GM19239 (cell line): ENCODE measurements at regions not wholly inside any gene's neighbourhood (a gene's known extent, or its start where the extent isn't known, plus 50 kb on each side); places are given as distances from the start of the nearest gene placed in this dataset.
A peak's percentile ranks its signal among the peaks of the same experiment; 100 is the strongest.

ENCODE experiments used
- DNase-seq: peaks from one replicate; pipeline ENCODE4 v3.0.0; 2011; ENCODE audit warnings: low spot score; ENCODE audit not compliant: insufficient read length
- FAIRE-seq: peaks from 2 replicates; lab custom pipeline; 2011; peaks lifted over from hg19 to GRCh38; lab: Jason Lieb, UNC

DNA sequence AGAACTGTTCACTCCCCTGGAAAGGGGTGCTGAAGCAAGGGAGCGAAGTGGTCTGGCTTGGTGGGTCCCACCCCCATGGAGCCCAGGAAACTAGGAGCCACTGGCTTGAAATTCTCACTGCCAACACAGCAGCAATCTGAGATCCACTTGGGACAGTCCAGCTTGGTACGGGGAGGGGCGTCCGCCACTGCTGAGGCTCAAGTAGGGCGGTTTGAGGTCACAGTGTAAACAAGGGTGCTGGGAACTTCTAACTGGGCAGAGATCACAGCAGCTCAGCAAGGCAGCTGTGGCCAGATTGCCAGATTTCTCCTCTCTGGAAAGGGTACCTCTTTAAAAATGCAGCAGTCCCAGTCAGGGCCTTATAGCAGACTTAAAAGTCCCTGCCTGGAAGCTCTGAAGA lies 53.9 kb upstream of the GALNTL6 start:
- no peak for FAIRE-seq
- no peak for DNase-seq

DNA sequence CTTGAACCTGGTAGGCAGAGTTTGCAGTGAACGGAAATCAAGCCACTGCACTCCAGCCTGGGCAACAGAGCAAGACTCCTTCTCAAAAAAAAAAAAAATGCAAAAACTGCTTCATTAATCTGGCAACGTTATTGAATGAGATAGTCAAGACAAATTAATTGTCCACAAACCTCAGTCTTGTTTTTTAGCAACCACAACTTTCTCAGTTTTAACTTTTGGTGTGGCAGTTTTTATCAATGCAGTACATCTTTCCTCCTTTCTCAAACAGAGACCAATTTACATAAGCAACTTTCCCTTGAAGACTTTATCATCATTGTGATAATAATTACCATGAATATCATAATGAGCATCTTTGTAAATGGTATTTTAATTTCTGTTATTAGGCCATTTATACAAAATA lies 61.7 kb upstream of the GALNTL6 start:
- DNase-seq: no peak
- no peak for FAIRE-seq

DNA sequence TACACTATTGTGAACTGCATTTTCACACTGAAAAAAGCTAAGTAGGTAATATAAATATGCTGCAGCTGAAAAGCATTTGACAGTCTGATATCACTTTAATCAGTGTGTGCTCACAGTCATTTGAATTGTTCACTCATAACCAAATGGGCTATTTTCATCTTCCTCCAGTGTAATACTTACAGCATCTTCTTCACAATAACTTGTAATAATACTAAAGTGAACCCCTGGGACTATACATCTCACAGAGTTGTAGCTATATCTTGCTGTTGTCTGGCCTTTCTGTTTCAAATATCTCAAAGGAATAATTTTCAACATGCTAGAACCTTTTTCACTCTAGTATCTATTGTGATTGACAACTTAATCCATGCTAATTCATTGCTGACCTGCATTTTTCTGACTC lies 66.8 kb upstream of the GALNTL6 start:
- no peak for DNase-seq

DNA sequence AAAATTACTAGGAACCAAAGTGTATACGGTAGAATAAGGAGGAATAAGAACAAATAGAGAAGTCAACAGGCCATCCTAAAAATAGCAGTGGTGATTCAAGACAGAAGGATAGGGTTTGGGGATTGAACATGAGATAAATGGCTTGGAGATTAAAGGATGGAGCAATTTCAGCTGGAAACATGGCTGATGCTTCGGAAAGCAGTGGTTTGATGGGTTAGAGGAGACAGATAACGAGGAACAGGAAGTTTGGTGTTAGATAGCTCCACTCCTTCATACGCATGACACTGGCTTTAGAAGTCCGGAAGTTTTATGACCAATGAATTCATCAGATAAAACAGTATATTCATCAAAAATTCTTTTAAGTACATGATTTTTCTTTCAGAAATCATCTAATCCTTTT lies 70.8 kb upstream of the GALNTL6 start:
- DNase-seq: no peak
- FAIRE-seq: no peak

More for the DNA sequence above, 66.8 kb upstream of the GALNTL6 start:
- FAIRE-seq: no peak

DNA sequence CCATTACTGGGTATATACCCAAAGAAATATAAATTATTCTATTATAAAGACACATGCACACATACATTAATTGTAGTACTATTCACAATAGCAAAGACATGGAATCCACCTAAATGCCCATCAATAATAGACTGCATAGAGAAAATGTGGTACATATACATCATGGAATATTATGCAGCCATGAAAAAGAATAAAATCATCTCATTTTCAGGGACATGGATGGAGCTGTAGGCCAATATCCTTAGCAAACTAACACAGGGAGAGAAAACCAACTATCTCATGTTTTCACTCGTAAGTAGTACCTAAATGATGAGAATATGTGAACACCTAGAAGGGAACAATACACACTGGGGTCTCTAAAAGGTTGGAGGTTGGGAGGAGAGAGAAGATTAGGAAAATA lies 86.0 kb upstream of the GALNTL6 start:
- no peak for FAIRE-seq

DNA sequence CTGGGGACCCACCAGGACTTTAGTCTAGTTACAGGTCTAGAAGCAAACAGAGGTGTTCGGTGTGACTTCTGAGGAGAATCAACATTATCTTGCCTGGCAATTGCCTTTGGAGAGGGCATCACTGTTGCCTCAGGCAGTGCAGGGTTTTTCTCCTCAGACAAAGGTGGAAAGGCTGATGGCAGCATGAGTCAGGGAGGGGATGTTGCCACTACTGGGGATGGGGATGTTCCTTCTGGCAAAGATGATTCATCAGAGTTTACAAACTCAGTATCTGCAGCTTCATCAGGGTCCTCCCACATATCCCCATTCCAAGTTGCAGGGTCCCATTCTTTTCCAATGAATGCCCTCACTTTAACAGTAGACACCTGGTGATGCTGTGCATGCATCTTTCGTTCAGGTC lies 91.3 kb upstream of the GALNTL6 start:
- DNase-seq: no peak
- FAIRE-seq: no peak

More for the DNA sequence above, 86.0 kb upstream of the GALNTL6 start:
- DNase-seq: no peak

DNA sequence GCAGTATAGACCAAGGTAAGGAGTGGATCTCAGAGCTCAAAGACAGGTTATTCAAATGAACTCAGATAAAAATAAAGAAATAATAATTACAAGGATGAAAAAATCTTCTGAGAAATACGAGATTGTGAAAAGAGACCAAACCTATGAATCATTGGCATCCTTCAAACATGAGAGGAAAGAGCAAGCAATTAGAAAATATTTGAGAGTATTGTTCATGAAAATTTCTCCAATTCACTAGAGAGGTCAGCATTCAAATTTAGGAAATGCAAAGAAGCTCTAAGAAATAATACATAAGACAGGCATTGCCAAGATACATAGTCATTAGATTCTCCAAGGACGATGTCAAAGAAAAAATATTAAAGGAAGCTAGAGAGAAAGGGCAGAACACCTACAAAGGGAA lies 93.5 kb upstream of the GALNTL6 start:
- DNase-seq (no peak), FAIRE-seq (no peak)

DNA sequence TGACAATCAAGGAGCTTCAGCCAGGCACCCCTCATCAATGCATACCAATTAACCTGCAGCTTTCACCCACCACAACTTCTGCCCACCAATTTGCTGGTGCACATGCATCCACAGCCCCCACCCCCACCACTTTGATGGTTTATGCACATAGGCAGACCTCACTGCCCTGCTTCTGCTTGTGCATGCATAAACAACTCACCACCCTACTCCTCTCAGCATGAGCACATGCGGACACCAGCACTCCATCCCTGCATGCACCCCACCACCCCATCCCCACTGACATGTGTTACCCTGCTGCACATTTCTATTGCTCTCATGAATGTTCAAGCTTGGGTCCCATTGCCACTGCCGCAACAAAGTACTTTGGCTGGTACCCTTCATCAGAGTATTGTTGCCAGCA lies 94.5 kb upstream of the GALNTL6 start:
- FAIRE-seq (no peak), DNase-seq (no peak)

DNA sequence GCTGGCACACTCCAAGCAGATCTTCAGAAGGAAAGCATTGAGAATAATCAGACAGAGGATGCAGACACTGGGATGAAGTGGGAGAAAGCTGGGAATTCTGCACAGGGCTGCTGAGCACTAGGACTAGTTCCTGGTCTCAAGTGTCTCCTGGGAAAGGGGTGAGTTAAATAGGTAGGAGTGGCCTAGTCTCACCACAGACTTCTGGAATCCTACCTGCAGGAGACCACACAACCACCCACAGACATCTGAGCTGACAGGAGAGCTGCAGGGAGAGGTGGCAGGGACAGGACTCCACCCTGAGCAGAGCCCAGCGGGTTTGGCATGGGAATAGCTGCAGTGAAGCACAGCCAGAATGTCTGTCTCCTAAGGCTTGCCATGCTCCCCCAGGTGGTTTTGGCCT lies 95.1 kb upstream of the GALNTL6 start:
- FAIRE-seq (no peak), DNase-seq (no peak)

DNA sequence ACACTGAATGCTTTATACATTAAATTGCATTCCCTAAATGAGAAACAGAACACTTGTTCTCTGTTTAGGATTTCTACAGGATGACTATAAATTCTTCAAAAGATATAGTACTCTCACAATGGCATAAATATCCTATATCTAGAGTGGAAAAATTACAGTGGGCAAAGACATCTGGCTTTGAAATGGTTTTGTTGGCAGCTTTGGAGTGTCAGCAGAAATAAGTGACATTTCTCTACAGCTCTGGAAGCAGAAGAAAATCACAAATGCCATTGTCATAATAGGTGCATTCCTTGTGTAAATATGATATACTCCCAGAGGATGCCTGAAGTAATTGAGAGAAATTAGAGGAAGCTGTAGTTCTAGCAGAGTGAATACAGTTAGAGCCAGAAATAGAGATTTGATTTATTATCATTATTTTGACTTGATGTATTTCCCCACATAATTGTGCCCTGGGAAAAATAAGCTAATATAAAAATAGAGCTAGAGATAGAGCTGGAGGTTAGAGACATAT lies 95.9 kb upstream of the GALNTL6 start:
- no peak for DNase-seq
- no peak for FAIRE-seq

DNA sequence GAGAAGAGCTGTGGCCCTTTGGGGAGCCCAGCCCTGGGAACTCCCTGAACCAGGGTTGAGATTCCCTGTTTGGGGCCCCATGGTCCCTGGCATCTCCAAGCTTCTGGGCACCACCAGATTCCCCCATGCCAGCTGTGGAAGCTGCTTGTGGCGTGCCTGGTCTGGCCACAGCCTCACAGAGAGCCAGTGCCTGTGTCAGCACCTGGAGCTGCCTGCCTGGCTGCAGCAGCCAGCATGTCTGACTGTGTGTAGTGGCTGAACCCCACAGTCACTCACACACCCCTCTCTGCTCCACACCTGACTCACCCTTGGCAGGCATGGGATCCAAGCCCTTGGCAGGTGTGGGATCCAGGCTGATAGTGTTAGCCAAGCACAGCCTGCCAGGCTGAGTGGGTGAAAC lies 97.2 kb upstream of the GALNTL6 start:
- FAIRE-seq: no peak

DNA sequence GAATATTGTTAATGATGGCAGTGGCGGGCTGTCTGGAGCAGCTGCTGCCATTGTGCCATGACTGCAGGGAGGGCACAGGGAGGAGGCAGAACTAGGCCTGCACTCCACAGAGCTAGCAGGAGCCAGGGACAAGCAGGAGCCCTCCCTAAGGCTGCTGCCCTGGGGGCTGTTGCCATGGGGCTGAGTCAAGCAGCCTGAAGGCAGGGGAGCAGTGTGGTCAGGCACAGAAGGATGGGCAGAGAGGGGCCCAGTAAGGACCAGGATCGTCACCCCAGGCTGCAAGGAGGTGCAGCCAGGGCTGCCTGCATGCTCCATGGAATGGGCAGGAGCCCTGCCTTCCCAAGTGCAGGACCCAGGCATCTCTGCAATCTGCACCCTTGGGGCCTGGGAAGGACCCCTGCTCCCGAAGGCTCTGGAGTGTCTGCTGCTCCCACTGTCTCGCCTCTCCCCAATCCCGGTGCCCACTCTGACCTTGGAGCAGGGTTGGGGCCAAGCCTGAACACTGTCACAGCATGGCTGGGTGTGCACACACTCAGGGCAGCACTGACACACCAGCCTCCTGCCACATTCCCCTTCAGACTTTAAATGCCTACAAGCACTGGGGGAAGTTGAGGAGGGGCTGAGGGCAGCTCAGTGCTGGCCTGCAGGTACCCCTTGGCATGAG lies 98.3 kb upstream of the GALNTL6 start:
- no peak for FAIRE-seq
- DNase-seq: no peak

More for the DNA sequence above, 97.2 kb upstream of the GALNTL6 start:
- no peak for DNase-seq

DNA sequence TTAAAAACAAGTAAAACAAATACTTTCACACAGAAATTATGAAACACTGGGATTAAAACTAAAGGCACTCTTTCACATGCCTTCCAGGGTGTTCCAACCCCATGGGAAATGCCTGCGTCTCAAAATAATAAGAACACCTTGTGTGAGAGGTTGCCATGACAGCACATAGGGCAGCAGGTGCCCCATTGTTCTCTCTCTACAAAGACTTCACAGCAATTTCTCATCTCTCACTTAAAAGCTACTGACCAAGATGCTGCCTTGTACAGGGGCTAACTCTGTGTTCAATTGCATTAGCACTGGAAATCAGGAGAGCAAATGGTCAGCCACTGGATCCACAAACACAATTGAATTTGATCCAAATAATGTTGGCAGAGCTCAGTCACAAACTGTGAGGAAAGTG lies 102.5 kb upstream of the GALNTL6 start:
- FAIRE-seq (no peak), DNase-seq (no peak)

DNA sequence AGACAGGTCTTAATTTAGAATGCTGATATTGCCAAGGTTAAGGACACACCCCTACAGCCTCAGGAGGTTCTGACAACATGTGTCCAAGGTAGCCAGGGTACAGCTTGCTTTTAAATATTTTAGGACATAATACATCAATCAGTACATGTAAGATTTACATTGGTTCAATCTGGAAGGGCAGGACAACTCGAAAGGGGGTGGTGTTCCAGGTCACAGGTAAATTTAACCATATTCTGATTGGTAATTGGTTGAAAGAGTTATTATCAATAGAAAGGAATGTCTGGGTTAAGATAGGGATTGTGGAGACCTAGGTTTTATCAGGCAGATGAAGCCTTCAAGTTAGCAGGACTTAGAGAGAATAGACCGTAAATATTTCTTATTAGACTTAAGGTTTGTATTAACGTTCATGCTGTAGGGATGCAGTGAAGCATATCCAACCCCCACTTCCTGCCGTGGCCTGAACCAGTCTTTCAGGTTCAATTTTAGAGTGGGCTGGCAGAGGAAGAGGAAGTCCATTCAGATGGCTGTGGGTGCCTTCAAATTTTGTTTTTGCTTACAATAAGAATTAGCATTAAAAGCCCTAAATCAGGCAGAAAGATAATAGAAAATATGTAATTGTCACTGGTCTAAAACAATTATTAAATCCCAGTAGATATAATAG lies 136.5 kb upstream of the GALNTL6 start:
- peak; percentile 87 for FAIRE-seq
- DNase-seq: peak; percentile 4

DNA sequence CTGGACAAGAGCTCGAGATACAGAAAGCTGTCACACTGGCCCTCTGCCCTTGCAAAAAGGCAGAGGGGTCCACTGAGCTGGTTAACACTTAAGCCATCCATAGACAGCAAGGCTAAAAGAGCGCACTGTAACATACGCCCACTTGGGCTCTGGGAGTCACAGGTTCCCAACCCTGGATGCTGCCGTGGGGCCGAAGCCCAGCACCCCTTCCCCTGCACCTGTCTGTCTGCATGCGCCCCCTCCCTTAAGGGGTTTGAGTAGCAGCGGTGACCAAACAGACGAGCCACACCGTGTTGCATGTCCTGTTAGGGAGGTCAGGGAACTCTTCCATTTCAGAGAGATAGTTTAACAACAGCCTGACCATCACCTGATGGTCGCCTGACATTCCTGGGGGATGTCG lies 138.4 kb upstream of the GALNTL6 start:
- DNase-seq (no peak), FAIRE-seq (no peak)

DNA sequence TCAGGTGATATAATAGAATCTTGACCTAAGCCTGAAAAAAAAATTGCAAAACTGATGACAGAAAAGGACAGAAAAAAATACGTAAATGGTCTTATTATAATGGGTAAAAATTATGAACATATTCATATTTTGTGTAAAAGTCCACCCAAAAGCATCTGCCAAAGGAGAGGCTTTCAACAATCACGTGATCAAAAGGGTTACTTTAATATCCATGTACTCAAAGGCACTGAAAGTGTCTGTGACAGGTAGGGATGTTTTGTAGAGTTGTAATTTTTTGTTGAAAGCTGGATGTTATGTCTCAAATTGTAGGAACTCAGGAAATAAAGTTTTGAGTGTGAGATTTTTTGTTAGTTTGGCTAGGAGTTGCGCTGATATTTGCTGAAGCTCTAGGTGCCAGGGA lies 144.8 kb upstream of the GALNTL6 start:
- no peak for DNase-seq
- FAIRE-seq: no peak

DNA sequence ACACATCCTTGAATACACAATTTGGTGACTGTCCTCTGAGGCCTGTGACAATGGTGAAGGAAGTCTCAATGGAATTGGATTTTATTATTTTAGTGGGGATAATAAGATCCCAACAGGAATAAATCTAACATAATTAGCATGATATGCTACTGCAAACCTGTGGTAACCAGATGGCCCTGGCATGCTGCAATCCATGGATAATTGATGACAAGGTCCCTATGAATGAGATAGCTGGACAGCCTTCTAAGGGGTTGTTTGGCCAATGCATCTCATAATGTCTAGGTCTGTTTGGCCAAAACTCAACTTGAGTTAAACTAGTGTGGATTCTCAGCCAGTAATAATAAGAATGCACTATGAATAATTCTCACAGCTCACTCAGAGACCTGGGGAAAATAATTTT lies 145.3 kb upstream of the GALNTL6 start:
- no peak for DNase-seq
- no peak for FAIRE-seq

DNA sequence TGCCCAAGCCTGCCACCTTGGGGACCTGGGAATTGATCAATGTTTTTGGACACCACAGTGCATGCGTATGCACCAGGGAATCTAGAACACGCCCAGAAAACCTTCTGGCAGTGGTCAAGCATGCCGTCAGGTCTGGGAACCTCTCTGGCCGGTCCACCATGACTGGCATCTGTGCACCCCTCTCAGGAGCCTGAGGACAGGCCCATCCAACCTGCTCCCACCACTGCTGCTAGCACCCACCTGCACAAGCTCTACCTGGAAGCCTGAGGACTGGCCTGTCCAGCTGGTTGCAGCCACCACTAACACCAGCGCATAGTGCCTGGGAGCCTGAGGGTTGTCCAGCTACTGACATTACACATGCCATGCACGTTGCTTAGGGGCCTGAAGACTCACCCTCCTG lies 162.1 kb upstream of the GALNTL6 start:
- no peak for FAIRE-seq
- no peak for DNase-seq

DNA sequence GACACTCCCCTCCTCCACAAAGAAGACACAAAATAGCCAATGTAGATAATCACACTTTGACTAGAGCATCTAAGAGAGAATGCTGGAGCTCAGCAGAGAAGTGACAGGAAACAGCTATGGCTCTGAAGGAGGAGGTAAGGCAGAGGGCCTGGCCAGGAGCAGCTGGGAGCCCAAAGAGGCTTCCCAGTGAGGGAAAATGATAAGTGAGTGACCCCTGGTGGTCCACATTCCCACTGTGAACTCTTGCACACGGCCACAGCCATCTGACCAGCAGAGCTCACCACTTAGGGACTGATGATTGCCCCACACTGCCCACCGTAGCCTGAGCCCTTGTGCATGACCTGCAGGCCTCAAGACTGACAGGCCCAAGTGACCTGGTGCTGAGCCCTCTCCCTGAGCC lies 162.7 kb upstream of the GALNTL6 start:
- FAIRE-seq: no peak
- DNase-seq: no peak

DNA sequence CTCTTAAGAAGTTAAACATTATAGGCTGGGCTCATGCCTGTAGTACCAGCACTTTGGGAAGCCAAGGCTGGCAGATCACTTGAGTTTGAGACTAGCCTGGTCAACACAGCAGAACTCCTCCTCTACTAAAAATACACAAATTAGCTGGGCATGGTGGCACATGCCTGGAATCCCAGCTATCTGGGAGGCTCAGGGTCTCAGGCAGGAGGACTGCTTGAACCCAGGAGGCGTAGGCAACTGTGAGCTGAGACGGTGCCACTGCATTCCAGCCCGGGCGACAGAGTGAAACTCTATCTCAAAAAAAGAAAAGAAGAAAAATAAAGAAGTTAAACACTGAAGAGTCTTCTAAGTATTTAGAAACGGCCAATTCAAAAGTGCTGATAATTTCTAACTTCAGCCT lies 164.3 kb upstream of the GALNTL6 start:
- DNase-seq: no peak

DNA sequence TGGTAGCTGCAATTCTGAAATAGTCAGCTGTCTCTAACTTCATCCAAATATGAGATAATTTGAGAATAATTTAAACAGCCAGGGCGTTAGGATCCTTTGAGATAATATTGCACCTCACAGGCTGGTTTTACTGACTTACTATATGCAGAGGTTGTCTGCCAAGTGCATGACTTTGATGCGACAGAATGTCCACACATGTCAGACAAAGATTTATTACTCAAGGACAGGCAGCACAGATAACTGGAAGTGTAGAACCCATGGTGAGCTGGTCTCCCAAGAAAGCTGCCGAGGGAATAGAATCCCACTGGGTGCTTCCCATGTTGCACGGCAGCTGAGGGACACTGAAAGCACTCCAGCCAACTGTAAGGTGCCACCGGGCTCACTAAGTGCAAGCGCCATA lies 166.2 kb upstream of the GALNTL6 start:
- DNase-seq: no peak
- no peak for FAIRE-seq

More for the DNA sequence above, 164.3 kb upstream of the GALNTL6 start:
- no peak for FAIRE-seq
